NCI-H2081 treated with DMSO at 0.1 percent for 48 hours (cell line): ENCODE measurements at regions not wholly inside any gene's neighbourhood (a gene's known extent, or its start where the extent isn't known, plus 50 kb on each side); places are given as distances from the start of the nearest gene placed in this dataset.

Experiments
- DNase-seq: peaks from one replicate; lab custom pipeline; 2025; lab: John Stamatoyannopoulos, UW

- DNase-seq, result no peak
These were observed 440.8 kb upstream of the ATP2B1 start for GRCh38 chr12:90149453-90149852.

DNA sequence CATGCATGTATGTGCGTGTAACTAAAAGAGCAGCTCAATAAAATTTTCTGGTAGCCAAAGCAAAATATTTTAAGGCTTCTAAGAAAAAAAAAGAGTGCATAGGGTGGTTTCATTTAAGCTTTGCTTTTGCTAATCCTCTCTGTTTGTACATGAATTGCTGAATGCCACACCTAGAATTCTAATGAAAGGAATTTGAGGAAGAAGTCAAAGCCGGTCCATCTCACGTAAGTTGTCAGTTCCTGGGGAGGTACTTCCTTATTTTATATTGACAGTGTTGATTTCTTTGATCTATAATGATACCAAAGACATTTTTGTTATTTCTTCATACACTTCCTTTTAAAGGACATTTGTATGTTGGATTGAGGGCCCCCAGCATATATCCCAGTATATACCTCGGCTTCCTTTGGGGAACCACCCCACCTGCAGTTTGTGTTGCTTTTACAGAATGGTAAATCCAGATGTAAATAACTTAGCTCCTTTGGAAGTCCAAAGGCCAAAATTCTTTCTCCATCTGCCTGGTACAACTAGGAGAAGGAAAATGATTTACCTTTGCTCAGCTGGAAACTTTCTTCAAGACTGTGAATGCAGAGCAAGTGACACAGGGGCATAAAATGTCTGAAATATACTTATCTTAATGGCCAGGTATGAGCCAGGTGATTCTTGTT, 420.9 kb upstream of the ATP2B1 start:
- DNase-seq, result no peak

- DNase-seq, result no peak
These were observed 419.9 kb upstream of the ATP2B1 start for GRCh38 chr12:90128526-90128925.

GRCh38 chr12:90126125-90126524, 417.5 kb upstream of the ATP2B1 start:
- no peak for DNase-seq

DNA sequence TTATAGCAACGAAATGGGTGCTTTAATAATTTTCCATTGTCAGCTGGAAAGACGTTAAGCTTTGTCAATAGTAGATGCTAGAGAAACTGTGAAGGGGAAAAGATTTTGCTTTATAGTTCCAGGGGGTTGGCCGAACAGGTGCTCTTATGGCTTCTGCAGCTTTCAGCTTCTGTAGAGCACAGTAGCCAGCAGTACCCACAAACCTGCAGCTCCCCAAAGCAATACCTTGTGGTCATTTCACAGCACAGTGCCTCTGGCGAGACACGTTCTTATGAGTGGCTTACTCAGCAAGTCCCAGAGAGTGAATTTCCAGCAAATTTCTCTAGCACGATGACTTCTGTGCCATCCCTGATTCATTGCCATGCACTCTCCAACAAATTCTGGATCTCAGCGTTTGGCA, 416.3 kb upstream of the ATP2B1 start:
- no peak for DNase-seq

DNA sequence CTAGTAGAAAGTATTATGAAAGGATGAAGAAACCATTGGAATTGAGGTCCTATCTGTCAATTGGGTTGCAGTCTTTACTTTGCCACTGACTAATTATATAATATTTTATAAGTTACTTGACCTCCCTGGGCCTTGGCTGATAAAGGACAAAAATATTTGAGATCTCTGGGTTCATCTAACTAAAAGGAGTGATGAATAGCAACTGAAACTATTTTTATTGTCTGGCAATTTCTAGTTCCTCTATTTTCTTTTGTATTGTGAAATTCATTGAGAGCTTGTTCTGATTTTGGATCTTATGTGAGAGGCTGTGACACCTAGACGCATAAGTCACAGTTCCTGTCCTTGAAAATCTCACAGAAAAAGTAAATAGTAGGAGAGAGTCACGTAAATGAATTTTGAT, 415.7 kb upstream of the ATP2B1 start:
- DNase-seq, result no peak

GRCh38 chr12:90122681-90123080, 414.0 kb upstream of the ATP2B1 start:
- DNase-seq, result no peak

- DNase-seq, result no peak
These were observed 412.0 kb upstream of the ATP2B1 start for GRCh38 chr12:90120627-90121026.

DNA sequence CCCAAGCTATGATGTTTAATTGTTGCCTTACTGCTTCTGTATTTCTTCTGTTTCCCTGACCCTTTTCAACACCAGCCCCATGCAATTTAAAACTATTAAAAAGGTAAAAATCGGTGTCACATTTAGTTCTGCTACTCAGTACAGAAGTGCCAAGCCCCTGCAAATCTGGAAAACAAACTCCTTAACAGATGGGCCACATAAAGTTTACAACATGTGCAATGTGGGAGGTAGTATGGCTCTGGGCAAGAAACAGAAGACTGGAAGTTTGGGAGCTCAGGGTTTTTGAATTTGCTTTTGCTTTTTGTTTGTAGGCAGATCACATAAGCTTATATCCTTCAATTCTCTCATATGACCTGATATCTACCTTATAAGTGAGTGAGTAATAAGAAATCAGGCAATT, 404.0 kb upstream of the ATP2B1 start:
- DNase-seq, result no peak

DNA sequence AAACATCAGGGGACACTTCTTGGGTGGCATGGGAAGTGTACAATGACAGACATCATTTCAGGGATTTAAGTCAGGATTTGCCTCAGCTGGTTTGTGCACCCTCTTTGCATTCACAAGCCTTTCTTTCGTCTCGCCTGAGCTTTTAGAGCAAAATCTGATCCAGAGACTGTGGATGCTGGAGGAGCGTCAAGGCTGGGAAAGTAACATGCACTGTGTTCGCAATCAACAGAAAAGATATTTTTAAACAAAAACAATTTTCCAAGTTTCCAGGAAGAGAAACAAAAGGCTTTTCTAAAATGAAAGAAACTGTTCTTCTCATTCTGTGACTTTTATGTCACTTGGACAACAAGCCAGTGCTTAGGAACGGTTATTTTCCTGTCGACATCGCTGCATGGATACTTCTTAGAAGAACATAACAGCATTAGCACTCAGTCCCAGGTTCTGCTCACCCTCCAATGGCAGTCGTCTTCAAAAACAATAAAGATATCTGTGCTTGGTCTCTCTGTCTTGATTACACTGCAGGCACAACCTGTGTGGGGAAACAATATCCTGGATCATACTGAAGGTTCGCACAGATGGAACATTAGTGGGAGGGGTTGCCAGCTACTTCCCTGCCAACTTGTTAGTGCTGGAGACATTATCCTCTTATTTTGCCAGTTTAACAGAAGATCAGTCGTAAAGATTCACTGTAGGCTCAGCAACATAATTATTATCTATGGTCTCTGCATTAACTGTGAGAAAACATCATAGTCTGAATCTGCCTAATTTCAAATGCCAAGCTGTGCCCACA, 403.3 kb upstream of the ATP2B1 start:
- no peak for DNase-seq

DNA sequence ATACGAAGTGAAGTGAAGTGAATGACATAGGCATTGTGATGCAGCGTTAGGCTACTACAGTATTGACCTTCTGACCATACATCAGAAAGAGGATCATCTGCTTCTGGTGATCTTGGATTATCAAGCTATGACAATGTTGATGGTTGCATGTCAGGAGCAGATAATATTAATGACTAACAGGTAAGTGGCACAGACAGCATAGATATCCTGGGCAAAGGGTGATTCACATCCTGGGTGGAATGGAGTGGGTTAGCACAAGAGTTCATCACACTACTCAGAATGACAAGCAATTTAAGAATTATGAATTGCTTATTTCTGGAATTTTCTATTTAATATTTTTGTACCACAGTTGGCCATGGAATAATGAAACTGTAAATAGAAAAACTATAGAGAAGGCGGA, 397.9 kb upstream of the ATP2B1 start:
- DNase-seq, result no peak

GRCh38 chr12:90102957-90103652, 394.5 kb upstream of the ATP2B1 start:
- no peak for DNase-seq

GRCh38 chr12:90100579-90100978, 391.9 kb upstream of the ATP2B1 start:
- no peak for DNase-seq

DNA sequence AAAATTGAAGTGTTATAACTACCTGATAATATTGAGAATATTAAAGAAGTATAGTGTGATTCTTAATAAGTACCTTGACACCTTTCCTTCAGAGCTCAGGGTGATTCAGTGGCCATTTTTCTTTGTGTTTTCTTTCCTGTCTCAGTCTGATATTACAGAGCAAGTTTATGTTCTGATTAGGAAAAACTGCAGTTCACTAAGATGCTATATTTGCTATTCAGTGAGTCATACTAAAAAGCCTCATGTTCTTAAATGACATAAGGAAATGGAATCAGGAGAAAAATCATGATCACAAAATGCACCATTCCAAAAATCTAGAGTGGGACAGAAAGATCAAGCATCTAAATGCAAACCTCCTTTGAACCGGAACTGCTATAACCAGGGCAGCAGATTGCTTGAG, 390.6 kb upstream of the ATP2B1 start:
- no peak for DNase-seq

DNA sequence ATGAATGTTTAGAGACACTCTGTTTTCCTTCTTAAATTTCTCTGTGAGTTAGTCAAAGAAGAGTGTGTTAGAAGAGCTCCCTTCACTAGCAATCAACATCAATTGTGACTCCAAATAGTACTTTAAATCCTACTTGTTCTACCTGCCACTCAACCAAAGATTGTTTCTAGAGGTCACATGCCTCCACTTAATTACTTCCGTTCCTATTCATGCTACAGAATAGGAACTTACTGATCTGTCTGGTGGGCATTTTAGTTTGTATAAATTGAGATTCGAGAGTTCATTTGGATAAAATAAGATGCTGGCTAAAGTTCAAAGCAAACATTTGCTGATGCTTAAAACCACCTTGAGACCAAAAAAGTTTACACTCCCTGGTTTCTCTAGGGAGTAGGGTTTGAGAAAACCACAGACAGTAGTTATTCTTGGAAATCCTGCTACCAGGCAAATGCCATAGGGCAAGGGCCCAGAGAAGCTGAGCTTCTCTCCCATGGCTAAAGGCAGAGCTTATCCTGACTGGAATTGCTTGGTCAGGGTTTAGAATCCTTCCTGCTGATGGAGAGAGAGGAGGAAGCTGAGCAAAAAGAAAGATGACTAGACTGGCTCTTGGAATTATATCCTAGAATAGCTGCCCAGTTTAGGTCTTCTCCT, 389.6 kb upstream of the ATP2B1 start:
- DNase-seq, result no peak

GRCh38 chr12:90091809-90092208, 383.2 kb upstream of the ATP2B1 start:
- DNase-seq, result no peak

DNA sequence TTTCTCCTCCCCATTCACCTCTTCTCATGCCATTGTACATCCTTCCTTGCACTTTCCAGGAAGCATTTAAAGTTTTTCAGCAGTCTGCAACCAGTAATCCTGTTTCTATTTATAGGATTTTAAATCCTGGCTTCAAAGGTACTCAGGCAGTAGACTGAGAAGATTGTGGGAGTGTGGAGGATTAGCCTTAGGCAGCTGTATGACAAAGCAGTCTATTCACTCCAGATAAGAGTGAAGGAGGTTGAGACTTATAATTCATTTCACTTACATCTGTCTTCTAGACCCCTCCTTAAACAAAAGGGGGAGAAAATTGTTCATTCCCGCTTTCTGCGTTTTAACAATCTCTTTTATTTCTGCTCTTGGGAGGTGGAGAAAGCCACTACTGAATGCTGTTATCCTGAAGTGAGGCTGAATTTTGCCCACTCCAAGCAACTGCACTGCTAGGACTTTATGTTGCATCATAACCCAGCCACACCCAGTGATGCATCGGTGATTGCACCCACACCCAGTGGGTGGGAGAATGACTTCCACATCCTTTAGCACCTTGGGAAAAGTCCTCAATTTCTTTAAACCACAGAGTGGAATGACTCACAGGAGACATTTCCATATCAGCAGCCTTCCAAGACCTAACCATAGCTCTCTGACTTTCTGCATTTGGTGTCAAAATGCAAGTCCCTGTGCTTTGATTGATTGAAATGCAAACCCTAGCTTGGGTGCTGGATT, 382.5 kb upstream of the ATP2B1 start:
- no peak for DNase-seq

- no peak for DNase-seq
These were observed 377.6 kb upstream of the ATP2B1 start for GRCh38 chr12:90086281-90086680.

DNA sequence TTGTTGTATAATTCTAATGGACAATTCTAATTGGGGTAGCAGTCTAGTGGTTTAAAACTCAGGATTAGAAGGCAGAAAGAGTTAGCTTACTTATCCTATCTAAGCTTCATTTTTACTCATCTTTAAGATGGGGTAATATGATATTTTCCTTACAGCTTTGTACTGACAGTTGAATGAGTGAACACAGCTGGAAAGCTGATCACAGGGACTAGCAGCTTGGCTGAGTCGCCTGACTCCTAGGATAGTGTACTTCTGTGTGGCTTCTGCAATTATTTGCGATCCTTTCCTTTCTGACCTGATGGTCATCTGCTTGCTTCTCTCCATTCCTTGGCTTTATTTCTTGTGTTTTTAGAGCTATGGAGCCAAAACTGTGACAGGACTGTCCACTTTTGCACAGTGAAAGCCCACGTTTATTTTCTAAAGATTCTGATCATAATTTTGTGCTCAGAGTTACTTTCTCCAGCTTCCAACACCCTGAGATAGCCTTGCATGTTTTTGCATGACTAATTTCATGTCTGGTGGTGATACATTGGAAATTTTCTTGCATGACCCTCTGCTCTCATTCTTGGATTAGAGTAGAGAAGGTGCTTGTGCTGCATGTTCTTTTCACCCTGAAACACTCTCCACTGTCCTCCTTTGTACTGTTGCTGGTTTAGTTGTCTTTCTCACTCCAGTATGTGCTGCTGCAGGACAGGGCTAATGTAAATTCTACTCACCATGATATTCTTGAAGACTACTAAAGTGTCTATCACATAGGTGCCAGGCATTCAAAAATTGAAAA, 377.0 kb upstream of the ATP2B1 start:
- DNase-seq, result no peak

GRCh38 chr12:90084018-90084417, 375.4 kb upstream of the ATP2B1 start:
- no peak for DNase-seq

GRCh38 chr12:90080616-90081015, 372.0 kb upstream of the ATP2B1 start:
- DNase-seq, result no peak
